ENCODE measurements at regions not wholly inside any gene's neighbourhood (a gene's known extent, or its start where the extent isn't known, plus 50 kb on each side); places are given as distances from the start of the nearest gene placed in this dataset.
"Not testable (repeated sequence)": the region's sequence is repeated elsewhere in the genome, so short reads cannot be mapped to it uniquely, and the experiment has no call there.

DNA sequence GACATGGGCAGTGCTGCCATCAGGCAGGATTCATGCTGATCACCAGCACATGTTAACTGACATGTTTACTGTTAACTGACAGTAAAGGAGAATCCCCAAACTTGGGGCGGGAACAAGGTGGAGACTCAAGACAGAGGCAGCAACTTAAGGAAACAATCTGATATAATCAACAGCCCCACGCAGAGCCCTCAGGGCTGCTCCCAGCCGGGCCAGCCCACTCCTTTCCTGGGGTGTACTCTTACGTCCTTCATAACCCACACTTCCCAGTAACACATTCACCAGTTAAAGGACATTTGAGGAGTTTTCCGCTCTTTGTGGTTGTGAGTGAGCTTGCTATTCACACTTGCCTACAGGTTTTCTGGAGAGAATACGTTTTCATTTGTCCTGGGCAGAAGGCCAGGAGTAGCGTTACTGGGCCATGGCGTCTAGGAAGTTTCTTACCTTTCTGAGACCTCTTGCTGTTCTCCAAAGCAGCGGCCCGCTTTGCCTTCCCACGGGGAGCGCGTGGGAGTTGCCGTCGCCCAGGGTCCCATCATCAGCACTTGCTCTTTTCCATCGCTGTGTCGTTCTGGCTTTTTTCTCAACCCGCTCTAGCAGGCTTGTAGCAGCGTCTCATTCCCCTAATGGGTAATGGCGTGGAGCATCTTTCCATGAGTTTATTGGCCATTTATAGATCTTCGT, 56.4 kb downstream of the FOXF2 start:
- Histone ChIP-seq H3K27ac (no peak overlapping the region), H3K4me3 (no peak overlapping the region)

DNA sequence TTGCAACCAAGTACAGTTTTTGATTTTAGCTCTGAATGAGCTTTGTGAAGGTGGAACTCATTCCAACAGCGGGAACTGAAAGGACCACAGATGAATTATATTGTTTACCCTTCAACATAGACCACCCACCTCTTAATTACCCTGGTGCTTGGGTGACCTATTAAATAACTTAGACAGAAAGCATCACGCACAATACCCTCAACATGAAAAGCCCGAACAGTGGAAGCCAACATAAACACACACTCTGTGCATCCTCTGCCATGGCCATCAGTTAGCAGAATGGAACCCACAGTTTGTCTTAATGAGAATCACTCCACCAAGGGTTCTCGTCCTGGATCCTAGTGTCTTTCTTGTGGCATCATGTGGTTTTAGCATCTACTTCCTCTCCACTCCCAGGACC, 60.5 kb downstream of the FOXF2 start:
- no peak overlapping the region for H3K4me3 ChIP-seq
- H3K27ac ChIP-seq = no peak overlapping the region

DNA sequence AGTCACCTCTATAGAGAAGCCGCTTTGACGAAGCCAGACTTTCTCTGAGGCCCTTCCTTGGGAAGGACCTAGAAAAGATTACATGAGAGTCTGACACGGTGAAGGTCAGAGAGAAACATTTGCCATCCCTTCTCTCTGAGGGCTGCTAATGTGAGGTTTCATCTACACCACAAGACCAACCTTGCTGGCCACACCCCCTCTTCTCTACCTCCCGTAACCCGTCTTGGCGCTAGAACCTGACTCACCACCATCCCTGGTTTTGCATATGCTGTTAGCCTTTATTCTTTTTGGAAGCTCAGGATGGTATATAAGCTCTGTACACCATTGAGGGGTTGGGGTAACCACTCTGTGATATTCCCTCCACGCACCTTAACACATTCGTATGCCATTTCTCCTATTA, 63.6 kb downstream of the FOXF2 start:
- no peak overlapping the region for H3K4me3 ChIP-seq
- H3K27ac ChIP-seq = no peak overlapping the region

DNA sequence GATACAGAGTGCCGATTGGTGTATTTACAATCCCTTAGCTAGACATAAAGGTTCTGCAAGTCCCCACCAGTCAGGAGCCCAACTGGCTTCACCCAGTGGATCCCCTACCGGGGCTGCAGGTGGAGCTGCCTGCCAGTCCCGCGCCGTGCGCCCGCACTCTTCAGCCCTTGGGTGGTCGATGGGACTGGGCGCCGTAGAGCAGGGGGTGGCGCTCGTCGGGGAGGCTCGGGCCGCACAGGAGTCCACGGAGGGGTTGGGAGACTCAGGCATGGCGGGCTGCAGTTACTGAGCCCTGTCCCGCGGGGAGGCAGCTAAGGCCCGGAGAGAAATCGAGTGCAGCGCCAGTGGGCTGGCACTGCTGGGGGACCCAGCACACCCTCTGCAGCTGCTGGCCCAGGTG, 67.4 kb downstream of the FOXF2 start:
- H3K4me3 ChIP-seq, H3K27ac ChIP-seq: not testable (repeated sequence)

DNA sequence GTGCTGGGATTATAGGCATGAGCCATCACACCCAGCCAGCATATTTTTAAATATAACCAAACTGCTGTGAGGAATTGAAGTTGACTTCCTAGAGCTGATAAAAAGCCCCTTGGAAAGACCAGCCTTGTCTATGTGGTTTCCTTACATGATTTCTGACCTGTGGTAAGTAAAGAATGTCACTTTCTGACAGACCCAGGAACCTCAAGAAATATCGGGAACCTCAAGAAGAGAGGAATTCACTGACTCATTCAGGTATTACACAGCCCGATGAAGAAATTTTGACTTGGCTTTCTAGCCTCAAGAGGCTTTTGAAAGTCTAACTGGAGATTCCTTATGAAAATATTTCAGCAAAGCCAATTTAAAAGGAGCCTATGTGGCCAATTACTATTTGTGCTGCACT, 71.8 kb downstream of the FOXF2 start:
- H3K27ac ChIP-seq = no peak overlapping the region
- no peak overlapping the region for H3K4me3 ChIP-seq

DNA sequence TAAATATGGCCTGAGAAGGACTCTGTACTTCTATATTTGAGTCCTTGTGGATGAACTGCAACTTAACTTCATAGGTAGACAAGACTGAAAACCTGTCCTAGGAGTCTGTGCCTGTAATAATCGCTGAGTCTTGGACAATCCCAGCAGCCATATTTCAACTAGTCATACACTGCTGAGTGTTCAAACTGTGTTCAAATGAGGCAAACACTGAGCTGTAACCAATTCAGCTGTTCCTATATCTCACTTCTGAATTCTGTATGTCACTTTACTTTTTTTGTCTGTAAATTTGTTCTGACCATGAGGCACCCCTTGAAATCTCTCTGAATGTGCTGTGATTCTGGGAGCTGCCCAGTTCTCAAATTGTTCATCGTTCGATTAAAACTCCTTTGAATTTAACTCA, 72.4 kb downstream of the FOXF2 start:
- Histone ChIP-seq H3K27ac (no peak overlapping the region), H3K4me3 (no peak overlapping the region)

DNA sequence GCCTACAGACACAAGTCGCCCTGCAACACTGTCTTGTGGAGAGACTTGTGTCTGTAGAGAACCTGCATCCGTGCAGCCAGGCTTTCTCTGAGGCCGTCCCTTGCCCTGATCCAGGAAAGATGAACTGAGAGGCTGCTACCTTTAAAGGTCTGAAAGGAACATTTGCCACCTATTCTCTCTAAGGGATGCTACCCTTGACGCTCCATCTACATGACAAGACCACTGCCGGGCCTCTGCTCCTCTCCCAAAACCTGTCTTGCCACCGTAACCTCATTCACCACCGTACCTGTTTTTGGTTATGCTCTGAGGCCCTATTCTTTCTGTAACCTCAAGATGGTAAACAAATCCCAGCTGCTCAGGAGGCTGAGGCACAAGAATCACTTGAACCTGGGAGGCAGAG, 73.9 kb downstream of the FOXF2 start:
- Histone ChIP-seq H3K4me3 (no peak overlapping the region), H3K27ac (no peak overlapping the region)

DNA sequence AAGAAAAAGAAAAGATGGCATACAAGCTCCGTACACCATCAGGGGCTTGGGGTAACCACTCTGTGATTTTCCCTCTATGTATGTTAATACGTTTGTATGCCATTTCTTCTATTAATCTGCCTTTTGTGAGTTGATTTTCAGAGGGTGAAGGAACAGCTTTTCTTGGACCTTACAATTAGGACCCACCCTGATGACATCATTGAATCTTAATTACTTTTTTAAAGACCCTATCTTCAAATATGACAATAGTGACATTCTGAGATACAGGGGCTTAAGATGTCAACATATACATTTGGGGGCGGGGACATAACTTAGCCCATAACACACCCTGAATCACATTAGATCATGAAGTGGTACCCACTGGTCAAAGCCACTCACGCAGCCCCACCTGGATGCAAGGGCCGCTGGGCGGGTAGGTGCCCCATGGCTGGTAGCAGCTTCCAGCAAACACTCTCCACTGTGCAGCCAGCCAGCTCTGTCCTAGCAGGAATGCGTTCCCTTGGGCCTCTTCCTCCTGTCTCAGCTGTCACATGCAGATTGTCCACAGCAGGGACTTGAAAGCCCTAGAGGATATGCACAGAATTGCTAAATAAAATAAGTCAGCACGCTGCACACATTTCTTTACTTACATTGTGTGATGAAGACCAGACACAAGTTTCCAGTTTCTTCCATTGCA, 74.5 kb downstream of the FOXF2 start:
- no peak overlapping the region for H3K4me3 ChIP-seq
- no peak overlapping the region for H3K27ac ChIP-seq

DNA sequence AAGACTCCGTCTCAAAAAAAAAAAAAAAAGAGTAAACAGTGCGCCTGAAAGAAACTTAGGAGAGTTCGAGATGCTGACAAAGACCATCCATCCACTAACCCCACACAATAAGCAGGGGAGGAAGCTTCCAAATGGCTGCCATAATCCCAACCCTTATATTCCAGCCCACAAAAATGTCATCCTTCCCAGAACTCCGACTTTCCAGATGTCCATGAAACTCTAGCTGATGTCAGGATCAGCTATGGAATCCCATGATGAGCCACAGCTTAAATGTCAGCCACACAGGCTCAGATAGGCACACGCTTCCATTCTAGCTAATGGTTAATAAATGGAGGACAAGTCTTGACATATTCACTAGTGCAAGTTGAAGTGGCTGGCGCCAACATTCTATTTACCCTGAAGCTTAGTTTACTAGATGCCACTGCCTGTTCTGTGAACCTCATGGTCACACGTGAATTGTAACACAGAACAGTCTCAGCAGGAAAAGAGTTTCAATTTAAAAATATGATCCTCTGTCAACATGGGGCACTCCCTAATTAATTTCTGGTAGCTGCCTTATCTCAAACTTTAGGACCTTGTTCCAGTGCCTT, 75.5 kb downstream of the FOXF2 start:
- H3K4me3 ChIP-seq = no peak overlapping the region
- no peak overlapping the region for H3K27ac ChIP-seq

DNA sequence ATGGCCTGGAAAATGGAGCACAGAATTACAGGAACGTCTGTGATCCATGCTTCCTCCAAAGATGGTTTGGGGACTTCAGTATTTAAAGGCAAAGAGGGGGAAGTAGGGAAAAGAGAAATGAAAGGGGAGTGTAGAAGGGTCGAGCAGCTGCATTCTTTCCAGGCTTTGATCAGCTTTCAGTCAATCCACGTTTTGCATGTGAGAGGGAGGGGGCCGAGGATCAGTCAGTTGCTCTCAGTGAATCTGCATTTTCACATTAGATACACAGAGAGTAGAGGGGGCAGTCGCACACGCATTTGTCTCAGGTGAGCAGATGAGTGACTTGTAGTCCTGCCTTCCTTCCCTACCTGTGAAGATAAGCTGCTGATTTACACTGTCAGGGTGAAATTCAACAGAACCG, 78.8 kb downstream of the FOXF2 start:
- H3K4me3 ChIP-seq = no peak overlapping the region
- H3K27ac ChIP-seq = no peak overlapping the region

DNA sequence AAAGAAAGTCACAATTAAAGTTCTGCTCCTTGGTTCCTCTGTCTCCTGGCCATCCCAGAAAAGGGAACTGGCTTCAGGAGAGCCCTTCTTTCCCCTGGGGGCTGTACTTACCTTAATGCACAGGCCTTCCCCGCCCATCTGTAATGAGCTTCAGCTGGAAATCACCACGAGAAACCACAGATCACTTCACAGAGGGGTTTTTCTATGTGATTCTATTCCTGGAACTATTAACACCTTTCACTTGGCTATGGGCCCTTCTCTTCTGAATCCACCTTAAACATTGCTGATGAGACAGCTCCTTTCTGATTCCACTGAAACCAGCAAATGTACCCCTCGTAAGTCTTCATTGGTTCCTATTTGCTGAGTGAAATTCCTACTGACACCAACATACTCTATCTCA, 80.7 kb downstream of the FOXF2 start:
- no peak overlapping the region for H3K27ac ChIP-seq
- H3K4me3 ChIP-seq = no peak overlapping the region

DNA sequence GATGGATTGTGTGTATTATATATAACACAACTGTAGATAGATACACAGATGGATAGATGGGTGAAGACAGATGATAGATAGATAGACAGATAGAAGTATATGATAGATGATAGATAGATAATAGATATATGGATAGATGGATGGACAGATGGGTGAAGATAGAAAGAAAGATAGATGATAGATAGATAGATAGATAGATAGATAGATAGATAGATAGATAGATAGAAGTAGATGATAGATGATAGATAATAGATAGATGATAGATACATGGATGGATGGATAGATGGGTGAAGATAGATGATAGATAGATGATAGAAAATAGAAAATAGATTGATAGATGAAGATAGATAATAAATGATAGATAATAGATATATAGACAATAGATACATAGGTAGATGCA, 83.3 kb downstream of the FOXF2 start:
- no peak overlapping the region for H3K27ac ChIP-seq
- no peak overlapping the region for H3K4me3 ChIP-seq

DNA sequence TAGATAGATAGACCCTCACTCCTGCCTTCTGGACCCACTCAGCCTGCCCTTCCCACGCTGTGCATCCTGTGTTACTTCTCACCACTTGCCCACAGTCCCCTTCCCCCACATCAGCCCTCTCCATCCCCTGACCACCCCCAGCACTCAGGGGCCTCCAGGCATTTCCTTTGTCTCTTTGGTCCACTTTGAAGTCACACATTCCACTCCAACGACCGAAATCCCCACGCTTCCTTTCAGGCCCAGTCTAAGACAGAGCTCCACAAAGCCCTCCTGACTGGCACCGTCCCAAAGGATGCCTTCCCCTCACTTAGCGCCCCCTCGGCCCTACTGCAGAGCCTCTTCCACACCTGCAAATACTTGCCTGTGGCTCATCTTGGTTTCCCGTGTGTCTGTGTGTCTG, 83.8 kb downstream of the FOXF2 start:
- Histone ChIP-seq H3K27ac (no peak overlapping the region), H3K4me3 (no peak overlapping the region)

DNA sequence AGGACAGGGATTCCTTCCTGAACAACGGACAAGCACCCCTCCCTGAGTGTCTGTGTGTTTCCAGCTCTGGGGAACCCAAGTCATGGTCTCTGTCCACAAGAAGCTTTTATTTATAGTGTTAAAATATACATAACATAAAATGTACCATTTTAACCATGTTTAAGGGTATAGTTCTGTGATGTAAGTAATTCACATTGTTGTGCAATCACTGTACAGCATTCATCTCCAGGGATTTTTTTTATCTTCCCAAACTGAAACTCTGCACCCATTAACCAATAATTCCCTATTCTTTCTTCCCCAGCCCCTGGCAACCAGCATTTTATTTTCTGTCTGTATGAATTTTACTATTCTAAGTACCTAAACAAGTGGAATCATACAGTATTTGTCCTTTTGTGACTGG, 84.2 kb downstream of the FOXF2 start:
- no peak overlapping the region for H3K27ac ChIP-seq
- no peak overlapping the region for H3K4me3 ChIP-seq

DNA sequence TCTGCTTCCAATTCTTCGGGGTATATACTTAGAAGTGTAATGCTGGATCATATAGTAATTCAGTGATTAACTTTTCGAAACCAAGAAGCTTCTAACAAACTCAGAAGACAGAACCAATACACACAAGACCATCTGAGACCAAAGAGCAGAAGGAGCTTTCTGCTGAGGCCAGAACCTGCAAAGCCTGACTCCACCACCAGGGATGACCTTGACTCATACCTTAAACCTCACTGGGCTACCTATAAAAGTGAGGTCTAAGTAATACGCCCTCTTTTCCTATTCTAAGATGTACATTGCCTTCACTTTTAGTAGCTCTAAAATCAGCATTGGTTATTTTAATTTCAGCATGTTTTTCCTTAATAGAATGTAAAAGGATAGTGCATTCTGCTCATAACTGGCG, 84.8 kb downstream of the FOXF2 start:
- Histone ChIP-seq H3K27ac (no peak overlapping the region), H3K4me3 (no peak overlapping the region)

DNA sequence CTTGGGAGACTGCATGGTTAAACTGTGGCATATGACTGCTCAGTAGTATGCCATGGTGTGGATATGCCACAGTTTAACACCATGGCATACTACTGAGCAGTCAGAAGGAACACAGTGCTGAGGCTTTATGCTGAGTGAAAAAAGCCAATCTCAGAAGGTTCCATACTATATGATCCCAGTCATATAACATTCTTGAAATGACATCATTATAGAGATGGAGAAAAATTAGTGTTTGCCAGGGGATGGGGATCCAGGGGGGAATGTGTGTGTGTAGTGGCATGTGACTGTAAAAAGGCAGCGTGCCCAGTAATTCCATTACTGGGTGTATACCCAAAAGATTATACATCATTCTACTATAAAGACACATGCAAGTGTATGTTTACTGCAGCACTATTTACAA, 85.8 kb downstream of the FOXF2 start:
- no peak overlapping the region for H3K27ac ChIP-seq
- no peak overlapping the region for H3K4me3 ChIP-seq

DNA sequence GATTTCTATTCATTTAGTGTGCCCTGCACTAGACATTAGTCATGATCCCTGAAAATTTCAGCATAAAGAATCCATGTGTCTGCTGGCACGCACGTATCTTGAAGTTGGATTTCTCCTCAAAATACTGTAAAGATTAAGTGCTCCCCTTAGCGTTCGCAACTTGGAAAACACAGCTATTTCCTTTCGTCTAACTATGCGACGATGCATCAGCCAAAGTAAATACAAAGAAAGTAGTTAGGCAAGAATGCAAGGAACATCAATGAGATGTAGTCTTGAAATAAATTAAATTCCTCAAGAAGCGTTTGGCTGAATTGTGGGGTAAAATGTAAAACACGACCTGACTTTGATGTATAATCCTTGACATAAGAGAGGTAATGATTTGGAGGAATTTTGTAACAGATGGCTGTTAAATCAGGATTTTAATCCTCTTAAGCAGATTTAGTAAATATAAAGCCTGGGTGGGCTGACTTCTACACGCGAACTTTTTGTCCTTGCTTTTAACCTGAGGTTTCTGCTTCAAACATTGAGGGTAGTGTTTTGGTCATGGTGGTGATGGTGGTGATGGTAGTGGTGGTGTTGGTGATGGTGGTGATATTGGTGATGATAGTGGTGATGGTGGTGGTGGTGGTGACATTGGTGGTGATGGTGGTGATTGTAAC, 88.2 kb downstream of the FOXF2 start:
- Histone ChIP-seq H3K4me3 (no peak overlapping the region), H3K27ac (no peak overlapping the region)

DNA sequence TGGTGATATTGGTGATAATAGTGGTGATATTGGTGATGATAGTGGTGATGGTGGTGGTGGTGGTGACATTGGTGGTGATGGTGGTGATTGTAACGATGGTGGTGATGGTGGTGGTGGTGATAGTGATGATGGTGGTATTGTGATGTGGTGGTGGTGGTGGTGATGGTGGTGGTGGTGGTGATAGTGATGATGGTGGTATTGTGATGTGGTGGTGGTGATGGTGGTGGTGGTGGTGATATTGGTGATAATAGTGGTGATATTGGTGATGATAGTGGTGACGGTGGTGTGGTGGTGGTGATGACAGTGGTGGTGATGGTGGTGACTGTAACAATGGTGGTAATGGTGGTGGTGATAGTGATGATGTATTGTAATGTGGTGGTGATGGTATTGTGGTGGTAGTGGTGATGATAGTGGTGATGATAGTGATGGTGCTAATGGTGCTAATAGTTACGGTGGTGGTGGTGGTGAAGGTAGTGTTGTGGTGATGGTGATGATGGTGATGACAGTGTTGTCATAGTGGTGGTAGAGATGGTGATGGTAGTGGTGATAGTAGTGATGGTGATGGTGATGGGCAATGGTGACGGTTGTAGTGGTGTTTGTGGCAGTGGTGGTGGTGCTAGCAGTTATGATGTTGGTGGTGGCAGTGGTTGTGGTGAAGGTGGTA, 88.9 kb downstream of the FOXF2 start:
- not testable (repeated sequence) for H3K4me3 ChIP-seq, H3K27ac ChIP-seq

DNA sequence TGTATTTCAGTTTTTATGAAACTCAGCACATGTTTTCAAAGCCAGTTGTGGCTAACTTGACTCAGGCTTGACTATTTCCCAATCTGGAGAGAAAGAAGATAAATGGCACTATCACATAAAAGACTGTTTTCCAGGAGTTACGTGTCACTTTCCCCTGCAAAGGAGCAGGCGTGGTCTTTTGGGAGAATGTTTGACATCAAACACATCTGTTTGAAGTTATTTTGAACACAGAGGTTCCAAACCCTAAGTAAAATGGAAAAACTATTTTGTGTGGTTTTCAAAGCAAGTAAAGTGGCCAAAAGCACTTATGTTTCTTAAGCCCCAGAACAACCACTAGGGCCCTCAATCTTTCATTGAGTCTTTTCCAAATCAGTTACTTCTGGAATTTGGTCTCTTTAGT, 89.7 kb downstream of the FOXF2 start:
- Histone ChIP-seq H3K27ac (no peak overlapping the region), H3K4me3 (no peak overlapping the region)

DNA sequence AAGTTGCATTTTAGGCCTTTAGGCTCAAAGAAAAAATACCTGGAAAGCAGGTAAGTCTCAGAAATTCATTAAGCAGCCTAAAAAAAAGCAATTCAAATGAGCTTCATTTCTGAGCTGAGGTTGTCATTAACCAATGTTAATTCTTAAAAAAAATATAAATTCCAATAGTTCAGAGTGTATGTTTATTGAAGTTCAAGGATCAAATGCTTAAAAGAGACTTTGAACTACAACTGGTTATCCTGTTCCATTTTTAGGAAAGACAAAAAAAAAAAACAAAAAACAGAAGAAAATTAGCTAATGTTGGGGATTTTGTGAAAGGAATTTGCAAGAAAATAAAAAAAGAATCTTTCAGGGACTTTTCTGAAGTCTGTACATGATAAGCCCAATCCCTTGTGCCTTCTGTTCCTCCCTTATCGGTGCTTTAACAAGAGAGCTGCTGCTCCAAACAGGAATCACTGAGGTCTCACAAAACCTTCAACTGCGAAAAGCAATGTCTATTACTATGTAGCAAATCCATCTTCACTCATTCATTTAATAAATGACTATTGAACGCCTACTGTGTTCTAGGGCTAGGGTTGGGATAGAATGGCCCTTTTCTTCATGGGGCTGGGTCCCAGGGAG, 90.3 kb downstream of the FOXF2 start:
- Histone ChIP-seq H3K4me3 (no peak overlapping the region), H3K27ac (no peak overlapping the region)

All from skin epidermis (tissue), 12 donors.